ENCODE measurements at regions not wholly inside any gene's neighbourhood (a gene's known extent, or its start where the extent isn't known, plus 50 kb on each side); places are given as distances from the start of the nearest gene placed in this dataset.

- intact Hi-C loops (cut with DNase I), result no loop called here
- Histone ChIP-seq H3K36me3 (no peaks in the 10 kb centered on the region), H3K4me1 (peaks cover 0 to 10% (median 5%) of the 10 kb centered on the region in 4 donors), H3K27me3 (no peaks in the 10 kb centered on the region), H3K9me3 (no peaks in the 10 kb centered on the region), H3K27ac (replicated peaks in 1 of 4) (no peak overlapping the region), H3K4me3 (no peak overlapping the region)
- no peak for TF ChIP-seq EP300 (IDR thresholded peaks at IDR 0.05)
- no peak for DNase-seq (ENCODE audit: extremely low spot score)
- 85% methylated on average over 4 of the region's 4 CpGs for WGBS
Measured at GRCh38 chr5:157926977-157927376, 68.0 kb upstream of the CLINT1 start.

GRCh38 chr5:157925786-157926671, 67.1 kb upstream of the CLINT1 start:
- WGBS, result 92% methylated on average over 7 of the region's 14 CpGs
- DNase-seq (ENCODE audit: extremely low spot score), result no peak
- Histone ChIP-seq H3K36me3 (no peaks in the 10 kb centered on the region), H3K4me3 (no peak overlapping the region), H3K27ac (replicated peaks in 1 of 4) (no peak overlapping the region), H3K9me3 (no peaks in the 10 kb centered on the region), H3K27me3 (no peaks in the 10 kb centered on the region), H3K4me1 (peaks cover 0 to 7% (median 5%) of the 10 kb centered on the region in 4 donors)
- TF ChIP-seq POLR2A (IDR thresholded peaks at IDR 0.05; ENCODE audit: low read depth) (no peak), POLR2AphosphoS5 (IDR thresholded peaks at IDR 0.05) (no peak), EP300 (IDR thresholded peaks at IDR 0.05) (no peak)
- TF ChIP-seq, protein P1, sequence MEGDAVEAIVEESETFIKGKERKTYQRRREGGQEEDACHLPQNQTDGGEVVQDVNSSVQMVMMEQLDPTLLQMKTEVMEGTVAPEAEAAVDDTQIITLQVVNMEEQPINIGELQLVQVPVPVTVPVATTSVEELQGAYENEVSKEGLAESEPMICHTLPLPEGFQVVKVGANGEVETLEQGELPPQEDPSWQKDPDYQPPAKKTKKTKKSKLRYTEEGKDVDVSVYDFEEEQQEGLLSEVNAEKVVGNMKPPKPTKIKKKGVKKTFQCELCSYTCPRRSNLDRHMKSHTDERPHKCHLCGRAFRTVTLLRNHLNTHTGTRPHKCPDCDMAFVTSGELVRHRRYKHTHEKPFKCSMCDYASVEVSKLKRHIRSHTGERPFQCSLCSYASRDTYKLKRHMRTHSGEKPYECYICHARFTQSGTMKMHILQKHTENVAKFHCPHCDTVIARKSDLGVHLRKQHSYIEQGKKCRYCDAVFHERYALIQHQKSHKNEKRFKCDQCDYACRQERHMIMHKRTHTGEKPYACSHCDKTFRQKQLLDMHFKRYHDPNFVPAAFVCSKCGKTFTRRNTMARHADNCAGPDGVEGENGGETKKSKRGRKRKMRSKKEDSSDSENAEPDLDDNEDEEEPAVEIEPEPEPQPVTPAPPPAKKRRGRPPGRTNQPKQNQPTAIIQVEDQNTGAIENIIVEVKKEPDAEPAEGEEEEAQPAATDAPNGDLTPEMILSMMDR (IDR thresholded peaks at IDR 0.05), result no peak
- intact Hi-C loops (cut with DNase I), result no loop called here

DNA sequence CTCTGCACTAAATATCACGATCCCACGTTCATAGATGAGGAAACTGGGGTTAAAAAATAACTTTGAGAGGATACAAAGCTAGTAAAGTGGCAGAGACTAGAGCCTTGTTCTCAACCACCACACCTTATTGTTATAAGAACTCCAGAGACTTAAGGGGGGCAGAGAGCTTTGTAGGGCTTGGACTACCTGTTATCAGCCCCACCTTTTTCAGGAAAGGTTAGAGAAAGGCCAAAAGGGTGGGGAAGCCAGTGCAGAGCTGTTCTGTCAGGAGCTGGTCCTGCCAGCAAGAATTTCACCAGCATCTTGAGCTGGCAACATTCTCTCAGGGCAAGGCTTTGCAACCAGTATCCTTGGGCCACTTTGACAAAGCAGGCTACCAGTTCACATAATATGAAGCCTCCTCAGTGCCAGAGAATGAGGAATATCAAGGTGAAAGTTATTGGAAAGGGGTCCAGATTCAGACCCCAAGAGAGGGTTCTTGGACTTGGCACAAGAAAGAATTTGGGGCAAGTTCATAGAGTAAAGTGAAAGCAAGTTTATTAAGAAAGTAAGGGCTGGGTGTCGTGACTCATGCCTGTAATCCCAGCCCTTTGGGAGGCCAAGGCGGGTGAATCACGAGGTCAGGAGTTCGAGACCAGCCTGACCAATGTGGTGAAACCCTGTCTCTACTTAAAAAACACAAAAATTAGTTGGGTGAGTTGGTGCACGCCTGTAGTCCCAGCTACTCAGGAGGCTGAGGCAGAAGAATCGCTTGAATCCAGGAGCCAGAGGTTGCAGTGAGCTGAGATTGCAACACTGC, 66.2 kb upstream of the CLINT1 start:
- Histone ChIP-seq H3K36me3 (no peaks in the 10 kb centered on the region), H3K27ac (replicated peaks in 1 of 4) (no peak overlapping the region), H3K4me1 (peaks cover 0 to 1% (median 0%) of the 10 kb centered on the region in 4 donors), H3K4me3 (no peak overlapping the region), H3K27me3 (no peaks in the 10 kb centered on the region), H3K9me3 (no peaks in the 10 kb centered on the region)
- intact Hi-C loops (cut with DNase I), result no loop called here
- no peak for DNase-seq (ENCODE audit: extremely low spot score)
- WGBS, result 95% methylated on average over 8 of the region's 8 CpGs
- TF ChIP-seq EP300 (IDR thresholded peaks at IDR 0.05) (no peak), POLR2AphosphoS5 (IDR thresholded peaks at IDR 0.05) (no peak), POLR2A (IDR thresholded peaks at IDR 0.05; ENCODE audit: low read depth) (no peak)
- TF ChIP-seq, protein P1 (IDR thresholded peaks at IDR 0.05), result no peak

- TF ChIP-seq, protein P1 (IDR thresholded peaks at IDR 0.05), result no peak
- TF ChIP-seq POLR2AphosphoS5 (IDR thresholded peaks at IDR 0.05), result no peak
- Histone ChIP-seq H3K27ac (replicated peaks in 1 of 4) (no peak overlapping the region), H3K27me3 (no peaks in the 10 kb centered on the region), H3K36me3 (no peaks in the 10 kb centered on the region), H3K4me1 (peaks cover 0 to 6% (median 0%) of the 10 kb centered on the region in 4 donors), H3K9me3 (no peaks in the 10 kb centered on the region), H3K4me3 (no peak overlapping the region)
- no peak for DNase-seq (ENCODE audit: extremely low spot score)
- intact Hi-C loops (cut with DNase I), result no loop called here
- WGBS, result 91% methylated on average over 2 of the region's 2 CpGs
Measured at GRCh38 chr5:157924490-157924889, 65.5 kb upstream of the CLINT1 start.

GRCh38 chr5:157923765-157924164, 64.8 kb upstream of the CLINT1 start:
- Histone ChIP-seq H3K27ac (replicated peaks in 1 of 4) (no peak overlapping the region), H3K36me3 (no peaks in the 10 kb centered on the region), H3K9me3 (no peaks in the 10 kb centered on the region), H3K4me3 (no peak overlapping the region), H3K27me3 (no peaks in the 10 kb centered on the region), H3K4me1 (peaks cover 0 to 10% (median 3%) of the 10 kb centered on the region in 4 donors)
- intact Hi-C loops (cut with DNase I), result no loop called here
- WGBS, result 89% methylated on average over 3 of the region's 3 CpGs
- TF ChIP-seq POLR2AphosphoS5 (IDR thresholded peaks at IDR 0.05) (no peak), EP300 (IDR thresholded peaks at IDR 0.05) (no peak), POLR2A (IDR thresholded peaks at IDR 0.05; ENCODE audit: low read depth) (no peak)
- TF ChIP-seq, protein P1 (IDR thresholded peaks at IDR 0.05), result no peak
- no peak for DNase-seq (ENCODE audit: extremely low spot score)

Measured in esophagus muscularis mucosa (tissue), 4 donors.